ENCODE measurements at regions not wholly inside any gene's neighbourhood (a gene's known extent, or its start where the extent isn't known, plus 50 kb on each side); places are given as distances from the start of the nearest gene placed in this dataset.

- TF ChIP-seq POLR2A (IDR thresholded peaks at IDR 0.05) (no peak), CTCF (IDR thresholded peaks at IDR 0.05) (no peak)
These were observed 160.0 kb upstream of the KLF6 start for GRCh38 chr10:3945026-3945425.

Measured in thyroid gland (tissue), 4 donors.